ENCODE measurements at regions not wholly inside any gene's neighbourhood (a gene's known extent, or its start where the extent isn't known, plus 50 kb on each side); places are given as distances from the start of the nearest gene placed in this dataset.

DNA sequence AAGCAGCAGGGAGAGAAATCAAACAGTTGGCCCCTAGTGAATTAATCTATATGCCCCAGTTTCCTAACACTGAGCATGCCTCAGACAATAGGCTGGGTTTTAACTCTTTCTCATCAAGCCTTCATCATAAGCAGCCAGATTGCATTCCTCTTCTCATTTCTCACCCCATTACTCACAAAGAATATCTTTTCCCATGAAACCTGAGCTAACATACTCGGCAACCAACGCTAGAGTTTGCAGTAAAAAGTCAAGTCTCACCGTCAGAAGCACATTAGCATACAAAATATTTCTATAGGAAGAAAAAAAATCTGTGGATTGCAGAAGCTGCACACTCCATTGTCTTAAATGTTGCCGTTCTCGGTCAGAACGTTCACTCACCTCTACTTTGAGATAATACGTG, 429.9 kb upstream of the ARID1B start:
- TF ChIP-seq EZH2 (IDR thresholded peaks at IDR 0.05; ENCODE audit: low read length) (no peak), CTCF (optimal IDR thresholded peaks at IDR 0.05 in 1 of 3, IDR thresholded peaks at IDR 0.05 in 1 of 3, conservative IDR thresholded peaks at IDR 0.05 in 1 of 3; ENCODE audit: extremely low read depth in 1 of 3, insufficient read depth in 2 of 3, low read length in 3 of 3) (no peak)
- no peaks in the 10 kb centered on the region for H3K9me1 ChIP-seq (ENCODE audit: control insufficient read depth, extremely low read depth, insufficient read depth, low read length)
- H3K9me3 ChIP-seq (ENCODE audit: control insufficient read depth, low read depth, low read length) = no peaks in the 10 kb centered on the region
- no peaks in the 10 kb centered on the region for H3K79me2 ChIP-seq (ENCODE audit: control insufficient read depth, insufficient read depth, low read length)
- H3K4me1 ChIP-seq (ENCODE audit: control insufficient read depth, extremely low read depth, insufficient read depth, low read length) = no peaks in the 10 kb centered on the region
- no peaks in the 10 kb centered on the region for H4K20me1 ChIP-seq (ENCODE audit: control insufficient read depth, extremely low read depth, insufficient read depth, low read length)
- no peak overlapping the region for H3K9ac ChIP-seq (ENCODE audit: control insufficient read depth, extremely low read depth, insufficient read depth, low read length)
- no peak overlapping the region for H3K27ac ChIP-seq (ENCODE audit: control insufficient read depth, insufficient read depth, low read length)
- no peak overlapping the region for H3K4me2 ChIP-seq (ENCODE audit: control insufficient read depth, extremely low read depth, insufficient read depth, low read depth, low read length)
- no peaks in the 10 kb centered on the region for H3K27me3 ChIP-seq (ENCODE audit: control insufficient read depth, extremely low read depth, insufficient read depth, low read length)
- no peaks in the 10 kb centered on the region for H3K36me3 ChIP-seq (ENCODE audit: control insufficient read depth in 2 of 2, extremely low read depth in 1 of 2, insufficient read depth in 2 of 2, low read length in 2 of 2)
- no peak for DNase-seq (ENCODE audit: low read depth, low spot score)
- no peak for FAIRE-seq
- no peak overlapping the region for H3K4me3 ChIP-seq (ENCODE audit: control insufficient read depth in 2 of 3, extremely low read depth in 1 of 3, insufficient read depth in 2 of 3, low read depth in 1 of 3, low read length in 3 of 3)
- dilution Hi-C loops (cut with MboI; ENCODE audit: extremely low pct_ligation_motif_present, low sequenced_read_pairs) = no loop called here
- no peak overlapping the region for H2AFZ ChIP-seq (ENCODE audit: control insufficient read depth, low read length)

DNA sequence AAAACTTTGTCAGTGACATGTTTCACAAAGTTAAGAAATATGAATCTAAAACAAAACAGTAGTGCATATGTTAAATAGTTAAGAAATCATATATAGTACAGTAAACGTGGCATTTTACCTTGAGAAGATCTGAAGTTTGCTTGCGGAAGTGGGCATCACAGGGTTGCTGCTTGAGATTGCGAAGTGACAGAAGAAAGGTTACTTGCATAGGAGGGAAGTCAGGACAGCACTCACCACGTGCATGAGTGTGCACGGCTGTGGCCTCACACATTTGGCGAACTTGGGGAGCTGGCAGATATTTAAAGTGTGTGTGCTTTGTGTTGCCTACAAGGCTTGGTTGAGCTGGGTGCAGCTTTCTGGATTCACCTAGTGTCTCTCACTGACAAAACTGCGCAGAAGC, 431.5 kb upstream of the ARID1B start:
- no peaks in the 10 kb centered on the region for H3K79me2 ChIP-seq (ENCODE audit: control insufficient read depth, insufficient read depth, low read length)
- H3K9ac ChIP-seq (ENCODE audit: control insufficient read depth, extremely low read depth, insufficient read depth, low read length) = no peak overlapping the region
- H2AFZ ChIP-seq (ENCODE audit: control insufficient read depth, low read length) = no peak overlapping the region
- no peak overlapping the region for H3K4me2 ChIP-seq (ENCODE audit: control insufficient read depth, extremely low read depth, insufficient read depth, low read depth, low read length)
- H3K27ac ChIP-seq (ENCODE audit: control insufficient read depth, insufficient read depth, low read length) = no peak overlapping the region
- H3K9me3 ChIP-seq (ENCODE audit: control insufficient read depth, low read depth, low read length) = no peaks in the 10 kb centered on the region
- dilution Hi-C loops (cut with MboI; ENCODE audit: extremely low pct_ligation_motif_present, low sequenced_read_pairs) = no loop called here
- H3K9me1 ChIP-seq (ENCODE audit: control insufficient read depth, extremely low read depth, insufficient read depth, low read length) = no peaks in the 10 kb centered on the region
- TF ChIP-seq EZH2 (IDR thresholded peaks at IDR 0.05; ENCODE audit: low read length) = no peak
- H4K20me1 ChIP-seq (ENCODE audit: control insufficient read depth, extremely low read depth, insufficient read depth, low read length) = no peaks in the 10 kb centered on the region
- FAIRE-seq = no peak
- no peak overlapping the region for H3K4me3 ChIP-seq (ENCODE audit: control insufficient read depth in 2 of 3, extremely low read depth in 1 of 3, insufficient read depth in 2 of 3, low read depth in 1 of 3, low read length in 3 of 3)
- no peak for DNase-seq (ENCODE audit: low read depth, low spot score)
- H3K36me3 ChIP-seq (ENCODE audit: control insufficient read depth in 2 of 2, extremely low read depth in 1 of 2, insufficient read depth in 2 of 2, low read length in 2 of 2) = no peaks in the 10 kb centered on the region
- H3K4me1 ChIP-seq (ENCODE audit: control insufficient read depth, extremely low read depth, insufficient read depth, low read length) = no peaks in the 10 kb centered on the region
- no peaks in the 10 kb centered on the region for H3K27me3 ChIP-seq (ENCODE audit: control insufficient read depth, extremely low read depth, insufficient read depth, low read length)

GRCh38 chr6:156344491-156344890, 432.7 kb upstream of the ARID1B start:
- Histone ChIP-seq H3K79me2 (ENCODE audit: control insufficient read depth, insufficient read depth, low read length) (no peaks in the 10 kb centered on the region), H3K4me2 (ENCODE audit: control insufficient read depth, extremely low read depth, insufficient read depth, low read depth, low read length) (no peak overlapping the region)
- FAIRE-seq = no peak

More at GRCh38 chr6:156344491-156344890, 432.7 kb upstream of the ARID1B start:
- no peak for DNase-seq (ENCODE audit: low read depth, low spot score)
- no peaks in the 10 kb centered on the region for H4K20me1 ChIP-seq (ENCODE audit: control insufficient read depth, extremely low read depth, insufficient read depth, low read length)
- H3K36me3 ChIP-seq (ENCODE audit: control insufficient read depth in 2 of 2, extremely low read depth in 1 of 2, insufficient read depth in 2 of 2, low read length in 2 of 2) = no peaks in the 10 kb centered on the region
- H3K4me1 ChIP-seq (ENCODE audit: control insufficient read depth, extremely low read depth, insufficient read depth, low read length) = no peaks in the 10 kb centered on the region
- no peaks in the 10 kb centered on the region for H3K27me3 ChIP-seq (ENCODE audit: control insufficient read depth, extremely low read depth, insufficient read depth, low read length)
- no peak overlapping the region for H3K4me3 ChIP-seq (ENCODE audit: control insufficient read depth in 2 of 3, extremely low read depth in 1 of 3, insufficient read depth in 2 of 3, low read depth in 1 of 3, low read length in 3 of 3)
- H3K9me3 ChIP-seq (ENCODE audit: control insufficient read depth, low read depth, low read length) = no peaks in the 10 kb centered on the region
- no peak overlapping the region for H3K27ac ChIP-seq (ENCODE audit: control insufficient read depth, insufficient read depth, low read length)
- no peak overlapping the region for H2AFZ ChIP-seq (ENCODE audit: control insufficient read depth, low read length)
- TF ChIP-seq EZH2 (IDR thresholded peaks at IDR 0.05; ENCODE audit: low read length) (no peak), CTCF (optimal IDR thresholded peaks at IDR 0.05 in 1 of 3, IDR thresholded peaks at IDR 0.05 in 1 of 3, conservative IDR thresholded peaks at IDR 0.05 in 1 of 3; ENCODE audit: extremely low read depth in 1 of 3, insufficient read depth in 2 of 3, low read length in 3 of 3) (no peak)
- dilution Hi-C loops (cut with MboI; ENCODE audit: extremely low pct_ligation_motif_present, low sequenced_read_pairs) = no loop called here
- no peak overlapping the region for H3K9ac ChIP-seq (ENCODE audit: control insufficient read depth, extremely low read depth, insufficient read depth, low read length)
- H3K9me1 ChIP-seq (ENCODE audit: control insufficient read depth, extremely low read depth, insufficient read depth, low read length) = no peaks in the 10 kb centered on the region

Data from keratinocyte (primary cell).